ENCODE measurements at regions not wholly inside any gene's neighbourhood (a gene's known extent, or its start where the extent isn't known, plus 50 kb on each side); places are given as distances from the start of the nearest gene placed in this dataset.

DNA sequence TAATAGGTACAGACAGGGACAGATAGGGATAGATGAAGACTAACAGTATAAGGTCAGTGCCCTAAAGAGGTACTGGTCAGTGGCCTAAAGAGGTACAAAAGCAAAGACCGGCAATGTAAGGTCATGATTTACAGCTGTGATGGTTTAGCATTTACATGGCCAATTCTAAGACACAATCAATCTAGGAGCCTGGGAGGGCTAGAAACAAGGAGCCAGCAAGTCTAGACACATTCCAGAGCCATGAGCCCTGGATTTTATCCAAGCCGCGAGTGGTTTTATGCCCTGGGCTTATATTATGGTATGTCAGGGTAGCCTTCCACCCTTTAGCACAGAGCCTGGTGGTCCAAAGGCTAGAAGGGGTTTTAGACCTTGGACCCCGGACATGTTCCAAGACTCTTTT lies 124.2 kb downstream of the CBLN2 start:
- TF ChIP-seq, protein P1, sequence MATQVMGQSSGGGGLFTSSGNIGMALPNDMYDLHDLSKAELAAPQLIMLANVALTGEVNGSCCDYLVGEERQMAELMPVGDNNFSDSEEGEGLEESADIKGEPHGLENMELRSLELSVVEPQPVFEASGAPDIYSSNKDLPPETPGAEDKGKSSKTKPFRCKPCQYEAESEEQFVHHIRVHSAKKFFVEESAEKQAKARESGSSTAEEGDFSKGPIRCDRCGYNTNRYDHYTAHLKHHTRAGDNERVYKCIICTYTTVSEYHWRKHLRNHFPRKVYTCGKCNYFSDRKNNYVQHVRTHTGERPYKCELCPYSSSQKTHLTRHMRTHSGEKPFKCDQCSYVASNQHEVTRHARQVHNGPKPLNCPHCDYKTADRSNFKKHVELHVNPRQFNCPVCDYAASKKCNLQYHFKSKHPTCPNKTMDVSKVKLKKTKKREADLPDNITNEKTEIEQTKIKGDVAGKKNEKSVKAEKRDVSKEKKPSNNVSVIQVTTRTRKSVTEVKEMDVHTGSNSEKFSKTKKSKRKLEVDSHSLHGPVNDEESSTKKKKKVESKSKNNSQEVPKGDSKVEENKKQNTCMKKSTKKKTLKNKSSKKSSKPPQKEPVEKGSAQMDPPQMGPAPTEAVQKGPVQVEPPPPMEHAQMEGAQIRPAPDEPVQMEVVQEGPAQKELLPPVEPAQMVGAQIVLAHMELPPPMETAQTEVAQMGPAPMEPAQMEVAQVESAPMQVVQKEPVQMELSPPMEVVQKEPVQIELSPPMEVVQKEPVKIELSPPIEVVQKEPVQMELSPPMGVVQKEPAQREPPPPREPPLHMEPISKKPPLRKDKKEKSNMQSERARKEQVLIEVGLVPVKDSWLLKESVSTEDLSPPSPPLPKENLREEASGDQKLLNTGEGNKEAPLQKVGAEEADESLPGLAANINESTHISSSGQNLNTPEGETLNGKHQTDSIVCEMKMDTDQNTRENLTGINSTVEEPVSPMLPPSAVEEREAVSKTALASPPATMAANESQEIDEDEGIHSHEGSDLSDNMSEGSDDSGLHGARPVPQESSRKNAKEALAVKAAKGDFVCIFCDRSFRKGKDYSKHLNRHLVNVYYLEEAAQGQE (IDR thresholded peaks at IDR 0.05; ENCODE audit: insufficient read depth in 1 of 2, low read depth in 2 of 2, low read length in 2 of 2) = no peak
- TF ChIP-seq POLR2AphosphoS5 (IDR thresholded peaks at IDR 0.05; ENCODE audit: low read depth, low read length) (no peak), SIN3A (IDR thresholded peaks at IDR 0.05; ENCODE audit: borderline replicate concordance, insufficient read depth, low read length) (no peak)

Measured in PFSK-1 (cell line).